Astrocyte of the hippocampus (primary cell): ENCODE measurements at regions not wholly inside any gene's neighbourhood (a gene's known extent, or its start where the extent isn't known, plus 50 kb on each side); places are given as distances from the start of the nearest gene placed in this dataset.
A peak's percentile ranks its signal among the peaks of the same experiment; 100 is the strongest.

ENCODE experiments used
- DNase-seq: peaks from one replicate; pipeline ENCODE4 v3.0.0; 2011; ENCODE audit warnings: low read depth, low spot score

- DNase-seq, result no peak
These were observed 379.9 kb upstream of the RBMS3 start for GRCh38 chr3:28901018-28901417.

DNA sequence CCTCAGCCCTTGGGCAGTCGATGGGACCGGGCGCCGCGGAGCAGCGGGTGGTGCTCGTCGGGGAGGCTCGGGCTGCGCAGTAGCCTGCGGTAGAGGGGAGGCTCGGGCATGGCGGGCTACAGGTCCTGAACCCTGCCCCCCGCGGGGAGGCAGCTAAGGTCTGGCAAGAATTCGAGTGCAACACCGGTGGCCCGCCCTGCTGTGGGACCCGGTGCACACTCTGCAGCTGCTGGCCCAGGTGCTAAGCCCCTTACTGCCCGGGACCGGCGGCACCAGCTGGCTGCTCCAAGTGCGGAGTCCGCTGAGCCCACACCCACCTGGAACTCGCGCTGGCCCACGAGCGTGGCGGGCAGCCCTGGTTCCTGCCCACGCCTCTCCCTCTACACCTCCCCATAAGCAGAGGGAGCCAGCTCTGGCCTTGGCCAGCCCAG is 377.7 kb upstream of the RBMS3 start:
- DNase-seq, result no peak

DNA sequence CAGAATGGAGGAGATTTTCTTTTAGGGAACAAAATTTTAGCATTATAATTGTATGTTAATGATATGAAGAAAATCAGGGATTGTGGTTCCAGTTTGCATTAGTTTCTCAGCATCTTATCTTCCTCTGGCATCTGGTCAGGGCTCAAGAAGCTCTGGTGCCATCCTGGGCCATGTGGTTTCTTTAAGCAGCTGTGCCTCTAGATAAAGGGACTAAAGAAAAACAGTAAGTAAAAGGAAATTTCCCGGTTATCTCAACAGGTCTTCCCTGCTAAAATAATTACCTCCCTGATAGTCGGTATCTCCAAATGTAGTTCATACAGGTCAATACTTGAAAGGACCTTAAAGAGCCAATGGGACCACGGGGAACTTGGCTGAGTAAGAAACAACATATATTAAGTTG is 375.1 kb upstream of the RBMS3 start:
- no peak for DNase-seq

GRCh38 chr3:28906561-28907310 is 374.1 kb upstream of the RBMS3 start:
- DNase-seq, result no peak

GRCh38 chr3:28907616-28908015 is 373.3 kb upstream of the RBMS3 start:
- no peak for DNase-seq

- no peak for DNase-seq
These were observed 368.6 kb upstream of the RBMS3 start for GRCh38 chr3:28912120-28912885.

DNA sequence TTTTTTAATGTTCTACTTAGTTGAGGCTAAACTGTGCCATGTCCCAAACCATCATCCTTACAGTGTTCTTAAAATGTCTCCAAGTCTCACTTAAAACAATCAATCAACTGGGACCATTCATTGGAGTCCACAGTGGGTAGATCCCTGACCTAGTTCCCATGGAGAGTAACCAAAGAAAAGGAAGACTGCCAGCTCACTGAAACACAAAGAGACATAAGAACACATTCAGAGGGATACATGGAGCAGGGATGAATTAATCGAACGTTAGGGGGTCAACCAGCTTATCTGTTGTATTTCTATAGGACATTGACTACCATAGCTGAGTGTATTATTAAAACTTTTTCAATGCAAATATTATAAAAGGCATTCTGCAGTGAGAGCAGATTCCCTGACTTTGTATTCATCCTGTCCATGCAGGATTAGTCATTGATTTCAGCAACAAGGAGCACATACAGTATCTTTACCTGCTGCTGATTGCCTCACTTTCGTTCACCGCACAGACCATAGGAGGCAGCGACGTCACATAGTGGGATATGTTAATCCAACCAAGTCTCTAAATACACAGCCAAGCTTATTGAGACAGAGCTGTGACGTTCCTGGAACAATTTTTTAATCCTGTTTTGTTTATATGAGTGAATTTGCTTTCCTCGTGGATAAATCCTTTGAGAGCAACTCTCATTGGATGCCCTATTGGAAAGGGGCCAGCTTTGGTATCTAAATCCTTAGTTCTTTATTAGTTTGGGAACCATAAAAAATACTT is 364.9 kb upstream of the RBMS3 start:
- DNase-seq, result peak; percentile 71

- DNase-seq, result peak; percentile 93
These were observed 364.0 kb upstream of the RBMS3 start for GRCh38 chr3:28916713-28917499.

DNA sequence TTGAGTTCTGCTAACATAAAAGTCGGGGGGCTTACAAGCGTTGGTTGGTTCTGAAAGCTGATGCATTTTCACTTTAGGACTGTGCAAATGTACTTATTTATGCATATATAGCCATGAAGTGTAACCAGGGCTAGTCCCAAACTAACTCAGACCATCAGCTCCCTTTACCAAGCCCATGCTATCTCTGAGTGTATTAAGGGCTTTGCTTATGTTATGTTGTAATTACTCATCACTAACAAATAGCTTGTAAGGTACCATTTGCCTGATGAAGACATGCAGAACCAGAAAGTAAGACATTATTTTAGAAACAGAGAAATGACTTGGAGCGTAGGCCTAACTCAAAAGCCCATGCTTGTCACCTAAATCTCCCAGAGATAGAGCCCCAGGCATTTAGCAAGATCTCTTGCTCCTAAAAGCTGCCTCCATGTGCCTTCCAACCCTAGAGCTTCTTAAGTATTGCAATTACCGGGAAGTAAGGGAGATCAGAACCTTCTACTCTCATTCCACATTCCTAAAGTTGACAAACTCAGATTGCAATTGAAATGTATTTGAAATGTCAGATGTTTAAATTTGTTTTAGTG is 362.9 kb upstream of the RBMS3 start:
- no peak for DNase-seq

DNA sequence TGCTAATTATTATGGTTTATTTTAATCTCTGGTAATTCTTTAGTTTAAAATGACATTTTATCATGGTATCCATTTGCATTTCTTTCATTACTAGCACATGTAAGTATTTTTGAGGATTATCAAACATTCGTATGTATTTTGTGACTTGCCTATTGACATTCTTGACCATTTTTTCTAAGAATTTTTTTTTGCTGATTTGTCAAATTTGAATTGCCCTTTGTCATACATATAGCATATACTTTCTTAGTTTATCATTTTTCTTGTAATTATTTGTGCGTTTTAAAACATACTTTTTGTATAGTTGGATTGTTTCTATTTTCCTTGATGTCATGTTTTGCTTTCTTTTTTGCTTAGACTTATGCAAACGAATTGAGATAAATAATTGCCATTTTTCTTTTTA is 358.5 kb upstream of the RBMS3 start:
- DNase-seq, result no peak

- no peak for DNase-seq
These were observed 356.9 kb upstream of the RBMS3 start for GRCh38 chr3:28923994-28924393.

DNA sequence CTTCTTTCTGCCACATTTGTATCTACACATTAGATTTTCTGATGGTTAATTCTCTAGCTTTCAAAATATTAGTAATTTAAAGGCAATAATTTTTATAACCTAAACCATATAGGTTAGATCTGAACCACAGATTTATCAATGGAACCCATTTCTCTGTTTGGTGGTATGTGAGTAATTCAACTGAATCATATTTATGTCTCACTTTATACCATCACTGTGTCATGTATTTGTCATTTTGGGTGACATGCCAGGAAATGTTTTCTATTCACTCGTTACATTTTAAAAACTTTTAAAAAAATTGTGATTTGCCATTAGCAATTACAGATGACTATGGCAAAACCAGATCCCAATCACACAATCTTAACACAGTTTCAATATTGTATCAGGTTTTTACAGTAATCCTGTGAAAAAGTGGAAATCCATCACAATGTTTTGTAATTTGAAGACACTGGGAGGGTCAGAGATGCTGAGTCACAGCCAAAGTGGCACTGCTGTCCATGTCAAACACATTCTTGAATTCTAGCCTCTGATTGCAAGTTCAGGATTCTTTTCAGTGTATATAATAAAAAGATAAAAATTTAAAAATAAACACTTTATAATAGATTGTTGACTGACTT is 356.0 kb upstream of the RBMS3 start:
- peak; percentile 22 for DNase-seq

GRCh38 chr3:28933337-28933736 is 347.5 kb upstream of the RBMS3 start:
- DNase-seq, result no peak

GRCh38 chr3:28934126-28934813 is 346.6 kb upstream of the RBMS3 start:
- no peak for DNase-seq

- DNase-seq, result no peak
These were observed 345.7 kb upstream of the RBMS3 start for GRCh38 chr3:28935146-28935545.

- no peak for DNase-seq
These were observed 344.7 kb upstream of the RBMS3 start for GRCh38 chr3:28936154-28936553.

GRCh38 chr3:28940530-28940929 is 340.3 kb upstream of the RBMS3 start:
- DNase-seq, result peak; percentile 97

DNA sequence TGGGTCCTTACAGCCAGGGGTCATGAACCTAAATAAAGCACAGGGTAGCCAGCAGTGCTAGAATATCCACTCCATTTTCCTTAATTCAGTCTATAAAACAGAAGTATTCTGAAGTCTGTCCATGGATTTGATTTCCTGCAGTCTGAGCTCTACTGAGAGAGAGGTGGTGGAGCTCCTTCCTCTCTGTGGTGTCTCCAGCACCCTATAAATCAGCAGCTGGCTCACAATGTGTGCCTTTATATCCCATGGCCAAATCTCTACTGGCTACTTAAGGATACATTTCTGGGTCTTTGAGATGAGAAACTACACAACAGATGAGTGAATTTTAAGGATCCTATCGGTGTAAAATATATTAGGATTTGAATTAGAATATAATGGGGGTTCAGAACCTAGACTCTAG is 339.9 kb upstream of the RBMS3 start:
- no peak for DNase-seq

DNA sequence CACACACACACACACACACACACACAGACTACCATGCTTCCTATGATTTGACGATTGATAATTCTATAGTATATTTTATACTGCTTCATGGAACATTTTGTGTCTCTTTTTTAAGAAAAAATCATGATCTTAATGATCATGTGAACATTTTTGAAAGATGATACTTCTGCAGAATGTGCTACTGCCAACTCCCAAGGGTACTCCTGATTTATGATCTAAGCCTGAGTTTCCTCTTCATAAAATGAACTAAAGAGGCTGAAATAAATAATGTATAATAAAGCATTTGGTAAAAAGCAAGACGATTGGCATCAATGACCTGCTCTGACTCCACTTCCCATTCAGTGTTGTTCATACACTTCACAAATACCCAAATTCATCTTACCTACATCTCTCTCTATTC is 333.8 kb upstream of the RBMS3 start:
- DNase-seq, result no peak

GRCh38 chr3:28947751-28948150 is 333.1 kb upstream of the RBMS3 start:
- no peak for DNase-seq
